ENCODE measurements at regions not wholly inside any gene's neighbourhood (a gene's known extent, or its start where the extent isn't known, plus 50 kb on each side); places are given as distances from the start of the nearest gene placed in this dataset.

DNA sequence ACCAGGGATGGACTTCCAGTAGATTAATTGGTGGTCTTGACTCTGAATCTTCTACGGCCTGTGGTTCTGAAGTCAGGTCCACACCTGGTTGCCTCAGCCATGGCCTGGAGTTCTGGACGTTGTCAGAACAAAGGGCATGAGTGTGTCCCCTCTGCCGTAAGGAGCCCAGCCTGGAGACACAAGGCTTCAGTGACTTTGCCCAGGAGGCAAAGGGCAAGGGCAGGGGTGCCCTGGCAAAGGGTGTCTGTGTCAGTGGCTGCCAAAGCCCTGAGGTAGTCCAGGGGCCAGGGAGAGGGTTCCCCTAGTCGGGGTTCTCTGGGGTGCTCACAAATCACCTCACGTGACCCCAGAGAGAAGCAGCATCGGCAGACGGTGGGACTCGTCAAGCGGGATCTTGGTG, 273.2 kb upstream of the ZNF32 start:
- TF ChIP-seq, protein P1, sequence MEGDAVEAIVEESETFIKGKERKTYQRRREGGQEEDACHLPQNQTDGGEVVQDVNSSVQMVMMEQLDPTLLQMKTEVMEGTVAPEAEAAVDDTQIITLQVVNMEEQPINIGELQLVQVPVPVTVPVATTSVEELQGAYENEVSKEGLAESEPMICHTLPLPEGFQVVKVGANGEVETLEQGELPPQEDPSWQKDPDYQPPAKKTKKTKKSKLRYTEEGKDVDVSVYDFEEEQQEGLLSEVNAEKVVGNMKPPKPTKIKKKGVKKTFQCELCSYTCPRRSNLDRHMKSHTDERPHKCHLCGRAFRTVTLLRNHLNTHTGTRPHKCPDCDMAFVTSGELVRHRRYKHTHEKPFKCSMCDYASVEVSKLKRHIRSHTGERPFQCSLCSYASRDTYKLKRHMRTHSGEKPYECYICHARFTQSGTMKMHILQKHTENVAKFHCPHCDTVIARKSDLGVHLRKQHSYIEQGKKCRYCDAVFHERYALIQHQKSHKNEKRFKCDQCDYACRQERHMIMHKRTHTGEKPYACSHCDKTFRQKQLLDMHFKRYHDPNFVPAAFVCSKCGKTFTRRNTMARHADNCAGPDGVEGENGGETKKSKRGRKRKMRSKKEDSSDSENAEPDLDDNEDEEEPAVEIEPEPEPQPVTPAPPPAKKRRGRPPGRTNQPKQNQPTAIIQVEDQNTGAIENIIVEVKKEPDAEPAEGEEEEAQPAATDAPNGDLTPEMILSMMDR (conservative IDR thresholded peaks at IDR 0.05 in 1 of 2, IDR thresholded peaks at IDR 0.05 in 1 of 2; ENCODE audit: extremely low read depth in 1 of 2, insufficient read depth in 1 of 2, low read depth in 1 of 2, low read length in 2 of 2) = no peak
- no peak for TF ChIP-seq EZH2 (IDR thresholded peaks at IDR 0.05; ENCODE audit: borderline replicate concordance, low read length)
